Erythroblast (primary cell): ENCODE measurements at regions not wholly inside any gene's neighbourhood (a gene's known extent, or its start where the extent isn't known, plus 50 kb on each side); places are given as distances from the start of the nearest gene placed in this dataset.

Experiments used
- GATA1 ChIP-seq: IDR thresholded peaks from 2 replicates; pipeline ENCODE4 v1.6.1; 2011; ENCODE audit warnings: low read depth, mild to moderate bottlenecking, control low read depth, low read length, moderate library complexity
- POLR2A ChIP-seq: IDR thresholded peaks from 2 replicates; pipeline ENCODE4 v1.6.1; 2011; ENCODE audit warnings: mild to moderate bottlenecking, low read length

GRCh38 chr12:47015381-47015780 lies 64.0 kb upstream of the PCED1B start:
- TF ChIP-seq POLR2A (no peak), GATA1 (no peak)
